Activated CD8-positive, alpha-beta T cell treated with anti-CD3 and anti-CD28 coated beads for 36 hours (primary cell): ENCODE measurements at regions not wholly inside any gene's neighbourhood (a gene's known extent, or its start where the extent isn't known, plus 50 kb on each side); places are given as distances from the start of the nearest gene placed in this dataset.

Experiments used
- ATAC-seq: fragments of 200-7000 bp; cut with Tn5 transposase; one replicate; pipeline ENCODE4 v1.10.0; 2021; ENCODE audit warnings: mild to moderate bottlenecking, moderate library complexity
- CTCF ChIA-PET: fragments of 350-600 bp; sonication (Branson Sonifier 250); formaldehyde crosslinking; loops from one replicate; lab custom pipeline; 2021; ENCODE audit warnings: antibody characterized with exemption; lab: Charles Lee
- POLR2A ChIA-PET: fragments of 350-600 bp; sonication (Branson Sonifier 250); formaldehyde crosslinking; loops from one replicate; lab custom pipeline; 2021; ENCODE audit warnings: antibody characterized with exemption; lab: Charles Lee
- DNase-seq: peaks from one replicate; pipeline ENCODE4 v3.0.0-alpha.2; 2020
- H3K27ac Mint-ChIP-seq: one replicate; pipeline ENCODE4 v1.8.0; 2021; ENCODE audit warnings: mild to moderate bottlenecking, mixed read lengths
- H3K27me3 Mint-ChIP-seq: one replicate; pipeline ENCODE4 v1.8.0; 2021; ENCODE audit warnings: mixed read lengths
- H3K36me3 Mint-ChIP-seq: one replicate; pipeline ENCODE4 v1.8.0; 2021; ENCODE audit warnings: low read depth, mixed read lengths
- H3K4me1 Mint-ChIP-seq: one replicate; pipeline ENCODE4 v1.8.0; 2021; ENCODE audit warnings: low read depth, mixed read lengths
- H3K4me3 Mint-ChIP-seq: one replicate; pipeline ENCODE4 v1.8.0; 2021; ENCODE audit warnings: mild to moderate bottlenecking, moderate library complexity, mixed read lengths
- H3K9me3 Mint-ChIP-seq: one replicate; pipeline ENCODE4 v1.8.0; 2021; ENCODE audit warnings: mixed read lengths
- CTCF ChIP-seq: fragments of 200-600 bp; IDR thresholded peaks from one replicate; pipeline ENCODE4 v1.8.0; 2022; ENCODE audit warnings: antibody characterized with exemption, mild to moderate bottlenecking
- intact Hi-C: fragments of 100-400 bp; cut with micrococcal nuclease; formaldehyde crosslinking; loops from one replicate; pipeline ENCODE4 v1.10.0; 2022

GRCh38 chr4:59869559-59869958 is 1330.6 kb upstream of the ADGRL3 start:
- intact Hi-C loops, result no loop called here
- TF ChIP-seq CTCF, result no peak
- ATAC-seq (no peak), DNase-seq (no peak)
- ChIA-PET POLR2A (no interaction called here), CTCF (no interaction called here)
- Mint-ChIP-seq H3K27me3 (no peaks in the 10 kb centered on the region), H3K9me3 (peaks cover 5% of the 10 kb centered on the region), H3K4me3 (no peak overlapping the region), H3K36me3 (no peaks in the 10 kb centered on the region), H3K4me1 (no peaks in the 10 kb centered on the region), H3K27ac (no peak overlapping the region)

GRCh38 chr4:59881632-59882031 is 1318.5 kb upstream of the ADGRL3 start:
- POLR2A ChIA-PET, result no interaction called here
- ATAC-seq (no peak), DNase-seq (no peak)
- Mint-ChIP-seq H3K9me3 (peaks cover 3% of the 10 kb centered on the region), H3K27me3 (no peaks in the 10 kb centered on the region), H3K4me1 (no peaks in the 10 kb centered on the region), H3K27ac (no peak overlapping the region), H3K36me3 (no peaks in the 10 kb centered on the region), H3K4me3 (no peak overlapping the region)
- intact Hi-C loops, result no loop called here
- no peak for TF ChIP-seq CTCF
- CTCF ChIA-PET, result no interaction called here

- peaks cover 3% of the 10 kb centered on the region for H3K9me3 Mint-ChIP-seq
- H3K36me3 Mint-ChIP-seq, result no peaks in the 10 kb centered on the region
- H3K27me3 Mint-ChIP-seq, result no peaks in the 10 kb centered on the region
- no peak for ATAC-seq
- no peak for DNase-seq
- ChIA-PET CTCF (no interaction called here), POLR2A (no interaction called here)
- H3K27ac Mint-ChIP-seq, result no peak overlapping the region
- TF ChIP-seq CTCF, result no peak
- intact Hi-C loops, result no loop called here
- no peaks in the 10 kb centered on the region for H3K4me1 Mint-ChIP-seq
- H3K4me3 Mint-ChIP-seq, result no peak overlapping the region
Observed at GRCh38 chr4:59904331-59904730, 1295.8 kb upstream of the ADGRL3 start.

- CTCF ChIA-PET, result no interaction called here
- TF ChIP-seq CTCF, result no peak
Observed at GRCh38 chr4:59920416-59920815, 1279.7 kb upstream of the ADGRL3 start.

GRCh38 chr4:59925290-59925689 is 1274.8 kb upstream of the ADGRL3 start:
- no peak overlapping the region for H3K4me3 Mint-ChIP-seq
- POLR2A ChIA-PET, result no interaction called here
- ATAC-seq, result no peak
- no peak for DNase-seq
- no peak overlapping the region for H3K27ac Mint-ChIP-seq
- intact Hi-C loops, result no loop called here
- CTCF ChIA-PET, result no interaction called here
- no peaks in the 10 kb centered on the region for H3K36me3 Mint-ChIP-seq
- H3K4me1 Mint-ChIP-seq, result no peaks in the 10 kb centered on the region
- peaks cover 11% of the 10 kb centered on the region for H3K9me3 Mint-ChIP-seq
- H3K27me3 Mint-ChIP-seq, result no peaks in the 10 kb centered on the region
- TF ChIP-seq CTCF, result no peak

More at GRCh38 chr4:59920416-59920815, 1279.7 kb upstream of the ADGRL3 start:
- ATAC-seq, result no peak
- intact Hi-C loops, result no loop called here
- H3K4me1 Mint-ChIP-seq, result no peaks in the 10 kb centered on the region
- no peak overlapping the region for H3K27ac Mint-ChIP-seq
- no peaks in the 10 kb centered on the region for H3K27me3 Mint-ChIP-seq
- POLR2A ChIA-PET, result no interaction called here
- DNase-seq, result no peak
- H3K4me3 Mint-ChIP-seq, result no peak overlapping the region
- peaks cover 8% of the 10 kb centered on the region for H3K9me3 Mint-ChIP-seq
- no peaks in the 10 kb centered on the region for H3K36me3 Mint-ChIP-seq
